ENCODE measurements at regions not wholly inside any gene's neighbourhood (a gene's known extent, or its start where the extent isn't known, plus 50 kb on each side); places are given as distances from the start of the nearest gene placed in this dataset.
"Not testable (repeated sequence)": the region's sequence is repeated elsewhere in the genome, so short reads cannot be mapped to it uniquely, and the experiment has no call there.

- Histone ChIP-seq H3K4me1 (ENCODE audit: control insufficient read depth in 2 of 2, insufficient read depth in 2 of 2, low read length in 1 of 2) (no peaks in the 10 kb centered on the region), H3K27me3 (ENCODE audit: control insufficient read depth in 1 of 2, insufficient read depth in 2 of 2, low read length in 2 of 2) (no peaks in the 10 kb centered on the region), H3K27ac (ENCODE audit: low read depth in 2 of 2, low read length in 1 of 2) (no peak overlapping the region), H3K36me3 (ENCODE audit: control insufficient read depth in 2 of 2, insufficient read depth in 2 of 2, low read length in 1 of 2) (no peaks in the 10 kb centered on the region), H3K9me3 (ENCODE audit: control insufficient read depth in 2 of 2, insufficient read depth in 1 of 2, low read depth in 1 of 2, low read length in 1 of 2) (no peaks in the 10 kb centered on the region), H3K4me3 (ENCODE audit: low read depth in 1 of 2, low read length in 2 of 2) (no peak overlapping the region)
- WGBS, 2 donors: 81 to 87% methylated on average over 5 of the region's 5 CpGs
Measured at GRCh38 chr5:131107128-131107527, 57.9 kb downstream of the HINT1 start.

GRCh38 chr5:131104169-131104808 is 60.8 kb downstream of the HINT1 start:
- no peaks in the 10 kb centered on the region for H3K4me1 ChIP-seq (ENCODE audit: control insufficient read depth in 2 of 2, insufficient read depth in 2 of 2, low read length in 1 of 2)
- H3K4me3 ChIP-seq (ENCODE audit: low read depth in 1 of 2, low read length in 2 of 2): no peak overlapping the region
- no peaks in the 10 kb centered on the region for H3K36me3 ChIP-seq (ENCODE audit: control insufficient read depth in 2 of 2, insufficient read depth in 2 of 2, low read length in 1 of 2)
- no peaks in the 10 kb centered on the region for H3K27me3 ChIP-seq (ENCODE audit: control insufficient read depth in 1 of 2, insufficient read depth in 2 of 2, low read length in 2 of 2)
- H3K9me3 ChIP-seq (ENCODE audit: control insufficient read depth in 2 of 2, insufficient read depth in 1 of 2, low read depth in 1 of 2, low read length in 1 of 2): no peaks in the 10 kb centered on the region
- H3K27ac ChIP-seq (ENCODE audit: low read depth in 2 of 2, low read length in 1 of 2): no peak overlapping the region
- WGBS, 2 donors: 59 to 72% methylated on average over 2 of the region's 2 CpGs

GRCh38 chr5:131096774-131097710 is 68.0 kb downstream of the HINT1 start:
- no peaks in the 10 kb centered on the region for H3K9me3 ChIP-seq (ENCODE audit: control insufficient read depth in 2 of 2, insufficient read depth in 1 of 2, low read depth in 1 of 2, low read length in 1 of 2)
- no peak overlapping the region for H3K4me3 ChIP-seq (ENCODE audit: low read depth in 1 of 2, low read length in 2 of 2)
- no peaks in the 10 kb centered on the region for H3K27me3 ChIP-seq (ENCODE audit: control insufficient read depth in 1 of 2, insufficient read depth in 2 of 2, low read length in 2 of 2)
- H3K36me3 ChIP-seq (ENCODE audit: control insufficient read depth in 2 of 2, insufficient read depth in 2 of 2, low read length in 1 of 2): no peaks in the 10 kb centered on the region
- 74 to 86% methylated on average over 2 of the region's 2 CpGs for WGBS, 2 donors
- no peak overlapping the region for H3K27ac ChIP-seq (ENCODE audit: low read depth in 2 of 2, low read length in 1 of 2)
- no peaks in the 10 kb centered on the region for H3K4me1 ChIP-seq (ENCODE audit: control insufficient read depth in 2 of 2, insufficient read depth in 2 of 2, low read length in 1 of 2)

- H3K9me3 ChIP-seq (ENCODE audit: control insufficient read depth in 2 of 2, insufficient read depth in 1 of 2, low read depth in 1 of 2, low read length in 1 of 2); H3K4me1 ChIP-seq (ENCODE audit: control insufficient read depth in 2 of 2, insufficient read depth in 2 of 2, low read length in 1 of 2); H3K4me3 ChIP-seq (ENCODE audit: low read depth in 1 of 2, low read length in 2 of 2); H3K36me3 ChIP-seq (ENCODE audit: control insufficient read depth in 2 of 2, insufficient read depth in 2 of 2, low read length in 1 of 2); H3K27ac ChIP-seq (ENCODE audit: low read depth in 2 of 2, low read length in 1 of 2); H3K27me3 ChIP-seq (ENCODE audit: control insufficient read depth in 1 of 2, insufficient read depth in 2 of 2, low read length in 2 of 2): not testable (repeated sequence)
- WGBS, 2 donors: 87 to 88% methylated on average over 4 of the region's 4 CpGs
Measured at GRCh38 chr5:131095561-131095960, 69.5 kb downstream of the HINT1 start.

GRCh38 chr5:131084436-131084835 is 80.6 kb downstream of the HINT1 start:
- 66 to 69% methylated on average over 3 of the region's 3 CpGs for WGBS, 2 donors

GRCh38 chr5:131081913-131082488 is 83.1 kb downstream of the HINT1 start:
- no peaks in the 10 kb centered on the region for H3K27me3 ChIP-seq (ENCODE audit: control insufficient read depth in 1 of 2, insufficient read depth in 2 of 2, low read length in 2 of 2)
- no peaks in the 10 kb centered on the region for H3K36me3 ChIP-seq (ENCODE audit: control insufficient read depth in 2 of 2, insufficient read depth in 2 of 2, low read length in 1 of 2)
- H3K4me3 ChIP-seq (ENCODE audit: low read depth in 1 of 2, low read length in 2 of 2): no peak overlapping the region
- H3K9me3 ChIP-seq (ENCODE audit: control insufficient read depth in 2 of 2, insufficient read depth in 1 of 2, low read depth in 1 of 2, low read length in 1 of 2): no peaks in the 10 kb centered on the region
- H3K4me1 ChIP-seq (ENCODE audit: control insufficient read depth in 2 of 2, insufficient read depth in 2 of 2, low read length in 1 of 2): no peaks in the 10 kb centered on the region
- no peak overlapping the region for H3K27ac ChIP-seq (ENCODE audit: low read depth in 2 of 2, low read length in 1 of 2)
- WGBS, 2 donors: 82 to 87% methylated on average over 2 of the region's 2 CpGs

More at GRCh38 chr5:131084436-131084835, 80.6 kb downstream of the HINT1 start:
- H3K4me3 ChIP-seq (ENCODE audit: low read depth in 1 of 2, low read length in 2 of 2): no peak overlapping the region
- no peaks in the 10 kb centered on the region for H3K4me1 ChIP-seq (ENCODE audit: control insufficient read depth in 2 of 2, insufficient read depth in 2 of 2, low read length in 1 of 2)
- no peak overlapping the region for H3K27ac ChIP-seq (ENCODE audit: low read depth in 2 of 2, low read length in 1 of 2)
- H3K9me3 ChIP-seq (ENCODE audit: control insufficient read depth in 2 of 2, insufficient read depth in 1 of 2, low read depth in 1 of 2, low read length in 1 of 2): no peaks in the 10 kb centered on the region
- H3K36me3 ChIP-seq (ENCODE audit: control insufficient read depth in 2 of 2, insufficient read depth in 2 of 2, low read length in 1 of 2): no peaks in the 10 kb centered on the region
- H3K27me3 ChIP-seq (ENCODE audit: control insufficient read depth in 1 of 2, insufficient read depth in 2 of 2, low read length in 2 of 2): no peaks in the 10 kb centered on the region

GRCh38 chr5:131081374-131081773 is 83.7 kb downstream of the HINT1 start:
- H3K27ac ChIP-seq (ENCODE audit: low read depth in 2 of 2, low read length in 1 of 2): no peak overlapping the region
- H3K4me1 ChIP-seq (ENCODE audit: control insufficient read depth in 2 of 2, insufficient read depth in 2 of 2, low read length in 1 of 2): no peaks in the 10 kb centered on the region
- no peaks in the 10 kb centered on the region for H3K9me3 ChIP-seq (ENCODE audit: control insufficient read depth in 2 of 2, insufficient read depth in 1 of 2, low read depth in 1 of 2, low read length in 1 of 2)
- 67 to 69% methylated on average over 3 of the region's 3 CpGs for WGBS, 2 donors
- no peaks in the 10 kb centered on the region for H3K36me3 ChIP-seq (ENCODE audit: control insufficient read depth in 2 of 2, insufficient read depth in 2 of 2, low read length in 1 of 2)
- H3K27me3 ChIP-seq (ENCODE audit: control insufficient read depth in 1 of 2, insufficient read depth in 2 of 2, low read length in 2 of 2): no peaks in the 10 kb centered on the region
- no peak overlapping the region for H3K4me3 ChIP-seq (ENCODE audit: low read depth in 1 of 2, low read length in 2 of 2)

- no peak overlapping the region for H3K4me3 ChIP-seq (ENCODE audit: low read depth in 1 of 2, low read length in 2 of 2)
- no peaks in the 10 kb centered on the region for H3K36me3 ChIP-seq (ENCODE audit: control insufficient read depth in 2 of 2, insufficient read depth in 2 of 2, low read length in 1 of 2)
- H3K27ac ChIP-seq (ENCODE audit: low read depth in 2 of 2, low read length in 1 of 2): no peak overlapping the region
- no peaks in the 10 kb centered on the region for H3K9me3 ChIP-seq (ENCODE audit: control insufficient read depth in 2 of 2, insufficient read depth in 1 of 2, low read depth in 1 of 2, low read length in 1 of 2)
- no peaks in the 10 kb centered on the region for H3K27me3 ChIP-seq (ENCODE audit: control insufficient read depth in 1 of 2, insufficient read depth in 2 of 2, low read length in 2 of 2)
- no peaks in the 10 kb centered on the region for H3K4me1 ChIP-seq (ENCODE audit: control insufficient read depth in 2 of 2, insufficient read depth in 2 of 2, low read length in 1 of 2)
- 52 to 59% methylated on average over 2 of the region's 2 CpGs for WGBS, 2 donors
Measured at GRCh38 chr5:131079232-131079631, 85.8 kb downstream of the HINT1 start.

- Histone ChIP-seq H3K4me1 (ENCODE audit: control insufficient read depth in 2 of 2, insufficient read depth in 2 of 2, low read length in 1 of 2) (no peaks in the 10 kb centered on the region), H3K9me3 (ENCODE audit: control insufficient read depth in 2 of 2, insufficient read depth in 1 of 2, low read depth in 1 of 2, low read length in 1 of 2) (peaks cover 3% of the 10 kb centered on the region in 2 donors), H3K4me3 (ENCODE audit: low read depth in 1 of 2, low read length in 2 of 2) (no peak overlapping the region), H3K27me3 (ENCODE audit: control insufficient read depth in 1 of 2, insufficient read depth in 2 of 2, low read length in 2 of 2) (no peaks in the 10 kb centered on the region), H3K27ac (ENCODE audit: low read depth in 2 of 2, low read length in 1 of 2) (no peak overlapping the region), H3K36me3 (ENCODE audit: control insufficient read depth in 2 of 2, insufficient read depth in 2 of 2, low read length in 1 of 2) (no peaks in the 10 kb centered on the region)
- WGBS, 2 donors: 51 to 58% methylated on average over 2 of the region's 2 CpGs
Measured at GRCh38 chr5:131068893-131069643, 96.0 kb downstream of the HINT1 start.
